HG02623 (cell line): ENCODE measurements at regions not wholly inside any gene's neighbourhood (a gene's known extent, or its start where the extent isn't known, plus 50 kb on each side); places are given as distances from the start of the nearest gene placed in this dataset.

Experiments used
- ATAC-seq: cut with Tn5 transposase; IDR thresholded peaks from one replicate; pipeline ENCODE4 v1.9.1; 2021; ENCODE audit warnings: moderate library complexity; ENCODE audit not compliant: unreplicated experiment

DNA sequence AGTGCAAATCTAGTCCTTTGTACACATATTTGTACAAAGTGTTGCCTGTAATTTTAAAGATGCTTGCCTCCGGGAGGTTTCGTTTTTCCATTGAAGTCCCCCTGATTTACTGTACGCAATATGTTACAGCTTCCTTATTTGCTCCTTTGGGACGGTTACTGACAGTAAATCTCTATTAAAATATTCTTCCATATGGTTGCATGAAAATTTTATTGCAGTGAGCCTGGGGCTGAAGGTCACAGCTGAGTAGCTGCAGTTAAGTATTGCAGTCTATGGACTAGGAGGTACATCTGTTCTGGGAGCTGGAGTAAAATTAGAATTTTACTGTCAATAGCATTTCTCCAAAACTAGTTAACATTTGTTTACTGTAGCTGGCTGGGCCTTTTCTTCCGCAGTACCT is 119.2 kb downstream of the ETAA1 start:
- ATAC-seq = no peak

DNA sequence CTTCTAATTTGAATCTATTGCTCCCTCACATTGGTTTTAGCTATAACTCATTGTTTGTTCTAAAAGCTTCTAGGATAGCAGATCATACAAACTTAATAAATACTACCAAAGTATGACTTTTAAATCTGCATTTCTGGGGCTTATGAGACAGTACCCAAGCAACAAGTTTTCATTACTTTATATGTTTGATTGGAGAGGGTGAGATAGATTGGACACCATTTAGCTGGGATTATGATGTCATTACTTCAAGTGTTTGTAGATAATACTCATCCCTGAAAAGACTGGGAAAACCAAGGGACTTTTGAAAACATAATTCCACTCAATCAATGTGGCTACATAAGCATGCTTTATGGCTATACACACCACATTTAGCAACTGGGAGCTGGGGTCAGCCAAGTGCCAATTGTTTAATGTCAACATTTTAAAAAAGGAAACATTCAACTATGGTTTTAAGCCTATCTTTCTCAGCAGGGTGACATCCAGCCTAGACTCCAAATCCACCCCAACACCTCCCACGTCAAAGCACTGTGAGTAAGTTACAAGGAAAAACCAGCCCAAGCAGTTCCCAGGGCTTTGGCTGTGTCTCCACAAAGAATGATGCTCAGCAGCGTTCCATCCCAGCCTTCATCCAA is 119.9 kb downstream of the ETAA1 start:
- no peak for ATAC-seq

- ATAC-seq = no peak
These were observed 125.0 kb downstream of the ETAA1 start for GRCh38 chr2:67522148-67522547.

DNA sequence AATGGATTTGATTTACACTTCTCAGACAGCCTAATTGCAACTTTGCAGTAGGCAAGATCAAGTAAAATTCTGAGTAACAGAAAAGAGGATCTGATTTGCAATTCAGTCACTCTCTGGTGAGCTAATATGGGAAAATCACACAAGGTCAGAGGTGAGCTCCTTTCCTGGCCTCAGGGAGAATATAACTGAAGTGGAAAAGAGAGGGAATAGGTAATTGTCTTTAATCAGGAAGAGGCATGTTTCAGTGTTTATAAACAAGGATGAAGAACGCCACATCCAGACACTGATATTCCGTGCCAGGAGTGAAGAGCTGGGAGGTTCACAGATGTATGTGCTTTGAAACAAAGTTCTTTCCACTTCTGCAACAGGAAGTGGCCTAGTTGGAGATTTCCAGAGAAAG is 127.1 kb downstream of the ETAA1 start:
- ATAC-seq = no peak

- ATAC-seq = no peak
These were observed 127.6 kb downstream of the ETAA1 start for GRCh38 chr2:67524777-67525176.

DNA sequence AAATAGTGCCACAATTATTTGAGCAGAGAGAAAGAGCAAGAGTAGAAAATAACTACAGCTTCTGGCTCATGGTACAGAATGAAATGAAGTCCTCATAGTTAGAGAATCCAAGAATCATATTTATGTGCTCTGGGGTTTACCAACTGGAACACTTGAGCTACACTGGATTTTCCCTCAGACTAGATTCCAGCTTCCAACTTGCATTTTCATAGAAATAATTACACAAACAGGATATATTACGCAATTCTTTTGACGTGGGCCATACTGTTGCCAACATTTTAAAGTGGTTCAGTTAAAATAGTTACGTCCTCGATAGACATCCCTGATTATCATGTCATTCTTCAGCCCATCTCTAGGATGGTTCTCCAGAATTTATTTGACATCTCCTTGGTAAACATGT is 129.2 kb downstream of the ETAA1 start:
- ATAC-seq = no peak

DNA sequence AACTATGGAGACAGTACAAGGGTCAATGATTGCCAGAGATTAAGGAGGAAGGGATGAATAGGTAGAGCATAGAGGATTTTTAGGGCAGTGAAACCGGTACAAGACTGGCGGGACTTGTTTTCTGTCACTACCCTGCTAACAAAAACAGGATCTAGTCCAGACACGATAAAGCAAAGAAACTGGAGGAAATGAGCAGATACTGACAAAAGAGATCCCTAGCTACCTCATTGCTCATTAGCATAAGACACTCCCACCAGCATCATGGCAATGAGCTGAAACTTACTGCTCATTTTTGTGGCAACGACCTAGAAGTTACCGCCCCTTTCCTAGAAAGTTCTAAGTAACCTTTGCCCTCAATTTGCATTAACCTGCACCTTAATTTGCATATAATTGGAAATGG is 131.2 kb downstream of the ETAA1 start:
- no peak for ATAC-seq

GRCh38 chr2:67532387-67532786 is 135.3 kb downstream of the ETAA1 start:
- ATAC-seq = no peak

DNA sequence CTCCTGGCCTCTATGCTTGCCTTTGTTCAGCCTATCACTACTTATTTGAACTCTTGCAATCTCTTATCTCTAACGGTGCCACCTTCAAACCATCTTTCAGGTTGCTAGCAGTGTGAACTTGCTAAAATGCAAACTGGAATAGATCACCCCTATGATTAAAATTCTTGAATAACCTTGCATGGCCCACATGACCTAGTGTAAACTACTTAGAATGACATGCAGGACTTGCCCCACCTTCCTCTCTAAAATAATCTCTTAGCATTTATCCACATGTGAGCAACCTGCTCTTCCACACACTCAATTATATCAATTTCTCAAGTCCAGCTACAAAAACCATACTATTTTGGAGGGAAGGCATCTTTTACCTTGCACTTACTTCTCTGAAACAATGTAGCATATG is 137.6 kb downstream of the ETAA1 start:
- no peak for ATAC-seq

GRCh38 chr2:67540962-67541361 is 143.8 kb downstream of the ETAA1 start:
- no peak for ATAC-seq

- no peak for ATAC-seq
These were observed 147.2 kb downstream of the ETAA1 start for GRCh38 chr2:67544286-67544685.

DNA sequence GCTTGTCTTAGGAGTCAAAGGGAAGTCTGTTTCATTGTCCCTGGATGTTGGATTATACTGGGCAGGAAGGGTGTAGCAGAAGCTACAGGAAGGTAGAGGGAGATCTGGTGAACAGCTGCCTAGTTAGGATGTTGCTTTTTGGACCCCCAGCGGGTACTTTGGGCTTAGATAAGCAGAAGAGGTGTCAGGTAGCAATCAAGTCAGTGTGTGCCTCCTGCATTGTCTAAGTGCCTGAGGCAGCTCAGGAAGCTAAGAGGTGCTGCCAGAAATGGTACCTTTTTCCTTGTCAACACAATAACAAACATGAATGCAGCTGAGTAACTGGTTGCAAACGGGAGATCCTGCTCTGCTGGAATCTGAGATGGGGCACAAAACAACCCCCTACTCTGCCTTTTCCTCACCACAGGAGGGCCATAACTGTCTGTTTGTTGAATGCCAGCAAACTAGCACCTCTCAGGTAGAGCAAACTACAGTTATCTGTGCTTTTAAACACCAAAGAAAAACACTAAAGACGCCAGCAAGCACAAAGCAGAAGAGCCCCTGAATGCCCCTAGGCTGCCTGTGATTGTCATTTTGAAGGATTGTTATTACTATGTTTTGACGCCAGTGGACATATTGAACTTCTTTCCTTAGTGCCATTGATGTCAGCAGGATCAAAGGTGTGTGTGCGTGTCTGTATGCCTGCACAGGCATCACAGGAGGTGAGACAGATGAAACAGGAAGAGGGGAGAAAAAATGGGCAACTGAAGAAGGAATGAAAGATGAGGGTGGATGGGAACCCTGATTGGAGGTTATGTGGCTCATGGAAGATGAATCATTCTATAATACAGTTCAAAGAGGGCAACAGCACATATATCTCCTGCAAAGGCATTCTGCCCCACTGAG is 151.4 kb downstream of the ETAA1 start:
- no peak for ATAC-seq

DNA sequence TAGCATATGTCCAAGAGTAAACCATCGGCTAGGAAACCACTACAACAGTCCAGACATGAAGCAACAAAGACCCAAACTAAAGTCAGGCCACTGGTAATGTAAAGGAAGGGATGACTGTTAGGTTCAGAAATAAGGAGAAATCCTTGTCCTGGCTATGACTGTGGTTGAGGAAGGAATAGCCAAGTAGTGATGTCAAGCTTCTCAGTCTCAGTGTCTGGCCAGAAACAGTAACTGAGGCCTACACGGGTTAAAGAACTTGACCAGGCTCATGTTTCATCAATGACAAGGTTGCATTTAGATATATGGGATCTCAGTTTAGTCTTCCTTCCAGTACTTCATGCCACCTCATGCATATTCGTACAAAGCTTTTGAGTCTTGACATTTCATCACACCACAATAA is 162.0 kb downstream of the ETAA1 start:
- ATAC-seq = no peak

GRCh38 chr2:67560771-67561456 is 163.8 kb downstream of the ETAA1 start:
- ATAC-seq = no peak

DNA sequence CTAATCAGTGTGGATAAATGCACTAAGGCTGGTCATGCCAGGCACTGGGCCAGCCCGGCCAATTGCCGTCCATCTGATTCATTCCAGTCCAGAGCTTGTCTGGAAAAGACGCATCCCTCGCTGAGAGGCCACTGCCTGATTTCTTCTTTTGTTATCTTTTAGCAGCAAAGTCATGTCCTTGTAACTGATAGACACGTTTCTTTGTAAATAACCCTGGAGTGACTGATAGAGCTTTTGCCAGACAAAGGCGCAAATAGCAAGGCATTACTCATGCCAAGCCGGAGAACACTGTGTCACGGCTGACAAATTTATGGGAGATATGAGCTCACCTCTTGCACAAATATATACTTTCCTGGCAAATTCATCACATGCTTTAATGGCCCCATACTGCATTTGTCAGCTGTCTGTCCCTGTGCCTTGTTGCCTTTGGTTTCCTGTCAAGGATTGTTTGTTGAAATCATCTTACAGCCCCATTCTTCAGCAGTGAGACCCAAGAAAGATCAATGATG is 164.4 kb downstream of the ETAA1 start:
- ATAC-seq = no peak

DNA sequence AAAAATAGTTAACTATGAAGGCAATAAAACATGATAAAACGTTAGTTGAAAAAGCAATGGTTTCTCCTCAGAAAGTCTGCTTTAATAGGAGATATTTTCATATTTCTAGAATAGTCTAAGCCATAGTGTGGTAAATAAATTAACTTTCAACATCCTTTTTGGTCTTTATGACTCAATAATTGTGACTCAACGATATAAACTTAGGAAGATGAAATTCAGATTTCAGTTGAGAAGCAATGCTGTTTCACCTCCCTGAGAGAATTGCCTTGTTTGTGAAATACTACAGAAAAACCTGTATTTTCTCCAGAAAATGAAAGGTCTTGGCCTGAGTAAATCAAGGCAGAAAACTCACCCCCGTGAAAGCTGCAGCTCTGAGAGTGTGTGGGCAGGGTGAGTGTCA is 166.9 kb downstream of the ETAA1 start:
- ATAC-seq = no peak

- no peak for ATAC-seq
These were observed 167.5 kb downstream of the ETAA1 start for GRCh38 chr2:67564626-67565025.

DNA sequence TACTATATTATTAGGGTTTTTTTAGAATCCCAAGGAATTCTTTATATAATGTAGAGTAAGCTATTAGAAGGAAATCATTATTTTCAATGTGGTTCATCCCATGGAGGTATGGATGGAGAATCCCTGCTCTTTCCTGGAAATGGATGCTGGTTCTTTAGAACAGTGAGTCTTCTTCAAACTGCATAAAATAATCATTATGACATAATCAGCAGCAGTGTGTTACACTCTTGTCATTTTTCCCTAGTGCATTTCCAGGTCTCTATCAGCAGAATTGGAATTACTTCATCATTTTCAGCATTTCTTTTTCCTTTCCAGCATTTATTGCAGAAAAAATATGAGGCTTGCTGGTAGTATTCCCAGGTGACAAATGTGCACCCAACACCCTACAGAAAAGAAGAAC is 168.1 kb downstream of the ETAA1 start:
- ATAC-seq = no peak

DNA sequence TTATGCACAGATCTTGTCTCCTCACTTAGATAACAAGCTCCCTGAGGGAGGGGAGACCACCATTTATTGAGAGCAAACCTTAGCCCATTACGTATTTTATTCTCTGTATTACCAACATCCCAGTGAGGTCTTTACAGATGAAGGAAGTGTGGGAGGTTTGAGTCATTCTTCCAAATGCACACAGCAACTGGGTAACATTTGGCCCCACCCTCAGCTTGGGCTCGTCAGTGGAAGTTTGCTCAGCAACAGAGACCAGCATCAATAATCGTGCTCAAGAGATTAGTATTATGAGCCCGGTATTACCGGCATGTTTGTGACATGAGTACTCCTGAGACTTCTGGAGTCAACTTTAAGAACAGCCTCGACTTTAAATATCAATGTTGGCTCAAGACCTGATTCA is 168.6 kb downstream of the ETAA1 start:
- ATAC-seq = no peak

DNA sequence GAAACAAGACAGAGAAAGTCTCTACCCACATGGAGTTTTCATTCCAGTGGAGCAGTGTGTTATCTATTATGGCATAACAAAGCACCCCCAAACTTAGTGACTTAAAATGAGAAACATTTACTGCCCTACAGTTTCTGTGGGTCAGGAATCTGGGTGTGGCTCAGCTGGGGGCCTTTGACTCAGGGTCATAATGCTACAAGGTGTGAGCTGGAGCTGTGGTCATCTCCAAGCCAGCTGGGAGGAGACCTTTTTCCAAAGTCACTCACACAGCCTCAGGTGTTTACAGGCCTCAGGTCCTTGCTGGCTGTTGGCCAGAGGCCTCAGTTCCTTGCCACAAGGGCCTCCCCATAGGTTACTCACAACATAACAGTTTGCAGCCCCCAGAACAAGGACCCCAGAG is 169.2 kb downstream of the ETAA1 start:
- no peak for ATAC-seq

DNA sequence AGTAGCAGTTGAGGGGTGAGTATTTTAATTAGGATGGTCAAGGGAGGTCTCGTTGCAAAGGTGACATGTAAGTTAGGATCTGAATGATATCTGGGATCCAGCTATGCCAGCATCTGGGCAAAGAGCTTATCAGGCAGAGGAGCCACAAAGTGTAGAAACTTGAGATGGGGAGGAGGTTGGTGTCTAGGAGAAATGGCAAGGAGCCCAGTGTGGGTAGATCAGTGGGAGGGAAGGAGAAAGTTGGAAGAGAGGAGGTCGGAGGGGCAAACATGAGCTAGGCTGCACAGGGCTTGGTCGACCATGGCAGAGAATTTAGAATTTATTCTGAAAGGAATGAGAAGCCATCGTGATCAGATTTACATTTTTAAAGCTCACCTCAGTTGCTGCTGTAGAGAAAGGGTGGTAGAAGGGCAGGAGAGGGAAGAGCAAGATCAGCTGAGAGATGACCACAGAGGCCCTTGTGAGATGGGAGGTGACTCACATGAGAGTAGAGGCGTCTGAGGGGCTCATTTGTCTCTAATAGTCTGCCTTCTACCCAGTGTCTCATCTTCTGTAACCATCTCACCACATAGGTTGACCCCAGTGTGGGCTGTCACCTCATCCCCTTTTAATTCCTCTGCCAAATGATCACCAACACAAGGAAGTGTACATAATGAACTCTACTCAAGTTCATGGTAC is 170.0 kb downstream of the ETAA1 start:
- no peak for ATAC-seq
